Hepatocyte (in vitro differentiated cells): ENCODE measurements at regions not wholly inside any gene's neighbourhood (a gene's known extent, or its start where the extent isn't known, plus 50 kb on each side); places are given as distances from the start of the nearest gene placed in this dataset.

ENCODE experiments used
- CTCF ChIP-seq: fragments of 200-600 bp; sonication (generic); IDR thresholded peaks from 2 replicates; pipeline ENCODE4 v1.5.1; 2016; ENCODE audit warnings: antibody characterized with exemption, mild to moderate bottlenecking; ENCODE audit not compliant: poor library complexity
- EZH2 ChIP-seq: fragments of 200-600 bp; sonication (generic); IDR thresholded peaks from 2 replicates; pipeline ENCODE4 v1.6.1; 2016; ENCODE audit warnings: antibody characterized with exemption, mild to moderate bottlenecking, borderline replicate concordance
- EZH2phosphoT487 ChIP-seq: fragments of 200-600 bp; sonication (generic); IDR thresholded peaks from one replicate; pipeline ENCODE4 v1.6.1; 2018; ENCODE audit warnings: antibody characterized with exemption, mild to moderate bottlenecking, low read depth, moderate library complexity; ENCODE audit not compliant: unreplicated experiment, severe bottlenecking

- TF ChIP-seq EZH2 (no peak), CTCF (no peak), EZH2phosphoT487 (no peak)
These were observed 262.8 kb upstream of the LRFN5 start for GRCh38 chr14:41343857-41344256.
